ENCODE measurements at regions not wholly inside any gene's neighbourhood (a gene's known extent, or its start where the extent isn't known, plus 50 kb on each side); places are given as distances from the start of the nearest gene placed in this dataset.

DNA sequence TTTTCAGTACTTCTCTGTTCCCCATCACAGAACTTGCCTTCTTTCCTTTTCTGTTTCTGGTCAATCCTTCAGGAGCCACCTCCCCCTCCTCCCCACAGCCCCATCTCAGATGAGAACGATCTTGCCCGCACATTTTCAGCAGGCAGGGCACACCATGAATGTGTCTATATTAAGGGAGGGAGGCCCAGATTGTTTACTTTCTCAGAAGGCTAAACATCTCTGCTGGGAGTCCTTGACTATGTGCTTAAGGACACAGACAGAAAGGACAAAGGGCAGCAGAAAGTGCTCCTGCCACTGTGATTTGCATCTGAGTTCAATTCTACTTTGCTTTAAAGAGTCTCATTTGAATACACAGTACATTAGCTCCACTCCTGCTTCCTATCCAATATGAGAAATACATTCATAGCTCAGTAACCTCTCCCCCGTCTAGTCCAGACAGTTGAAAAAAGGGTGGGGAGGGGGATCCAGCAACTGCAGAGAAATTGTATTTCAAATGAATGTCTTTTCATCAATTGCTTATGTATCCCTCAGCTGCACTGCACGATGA, 175.0 kb upstream of the PARD3B start:
- no peak for TF ChIP-seq POLR2A (IDR thresholded peaks at IDR 0.05)
- TF ChIP-seq, protein P1, sequence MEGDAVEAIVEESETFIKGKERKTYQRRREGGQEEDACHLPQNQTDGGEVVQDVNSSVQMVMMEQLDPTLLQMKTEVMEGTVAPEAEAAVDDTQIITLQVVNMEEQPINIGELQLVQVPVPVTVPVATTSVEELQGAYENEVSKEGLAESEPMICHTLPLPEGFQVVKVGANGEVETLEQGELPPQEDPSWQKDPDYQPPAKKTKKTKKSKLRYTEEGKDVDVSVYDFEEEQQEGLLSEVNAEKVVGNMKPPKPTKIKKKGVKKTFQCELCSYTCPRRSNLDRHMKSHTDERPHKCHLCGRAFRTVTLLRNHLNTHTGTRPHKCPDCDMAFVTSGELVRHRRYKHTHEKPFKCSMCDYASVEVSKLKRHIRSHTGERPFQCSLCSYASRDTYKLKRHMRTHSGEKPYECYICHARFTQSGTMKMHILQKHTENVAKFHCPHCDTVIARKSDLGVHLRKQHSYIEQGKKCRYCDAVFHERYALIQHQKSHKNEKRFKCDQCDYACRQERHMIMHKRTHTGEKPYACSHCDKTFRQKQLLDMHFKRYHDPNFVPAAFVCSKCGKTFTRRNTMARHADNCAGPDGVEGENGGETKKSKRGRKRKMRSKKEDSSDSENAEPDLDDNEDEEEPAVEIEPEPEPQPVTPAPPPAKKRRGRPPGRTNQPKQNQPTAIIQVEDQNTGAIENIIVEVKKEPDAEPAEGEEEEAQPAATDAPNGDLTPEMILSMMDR (IDR thresholded peaks at IDR 0.05): no peak
